ENCODE measurements at regions not wholly inside any gene's neighbourhood (a gene's known extent, or its start where the extent isn't known, plus 50 kb on each side); places are given as distances from the start of the nearest gene placed in this dataset.

- Histone ChIP-seq H3K9me3 (ENCODE audit: low read depth, low read length, poor library complexity, severe bottlenecking) (no peaks in the 10 kb centered on the region), H3K36me3 (ENCODE audit: insufficient read depth, low read length, poor library complexity, severe bottlenecking) (no peaks in the 10 kb centered on the region), H3K27me3 (replicated peaks; ENCODE audit: insufficient read depth, low read depth, low read length, poor library complexity) (no peaks in the 10 kb centered on the region), H3K4me3 (ENCODE audit: low read depth, low read length, poor library complexity, severe bottlenecking) (no peak overlapping the region), H3K27ac (ENCODE audit: low read depth, low read length, poor library complexity, severe bottlenecking) (no peak overlapping the region), H3K4me1 (ENCODE audit: insufficient read depth, low read length, poor library complexity, severe bottlenecking) (no peaks in the 10 kb centered on the region)
- peak; percentile 85 for DNase-seq (ENCODE audit: low spot score)
- ChIA-PET POLR2A (ENCODE audit: low non-redundant PET) (no interaction called here), CTCF (interaction anchor here (0.5 to 2.1 kb wide), 10 partner anchors 9 to 644 kb away, joined by 3 to 18 read pairs (median 8); partner anchors contain the start of gene GCLC)
- peak; percentile 95 for TF ChIP-seq CTCF (conservative IDR thresholded peaks at IDR 0.05; ENCODE audit: low read depth, low read length)
- no peak for TF ChIP-seq EZH2 (IDR thresholded peaks at IDR 0.05; ENCODE audit: borderline replicate concordance, low read depth, low read length, poor library complexity, severe bottlenecking)
- intact Hi-C loops (cut with micrococcal nuclease; ENCODE audit: unreplicated experiment): loop anchor here (1.0 to 5.0 kb wide), 3 partner anchors 231 to 554 kb away; no protein-coding TSS in a partner anchor
- BruUV-seq (replicated peaks): no TSS peak
Observed at GRCh38 chr6:53725791-53726575, 60.4 kb upstream of the KLHL31 start.

GRCh38 chr6:53724501-53724900, 58.9 kb upstream of the KLHL31 start:
- POLR2A ChIA-PET (ENCODE audit: low non-redundant PET): no interaction called here
- no peak overlapping the region for H3K27ac ChIP-seq (ENCODE audit: low read depth, low read length, poor library complexity, severe bottlenecking)
- no peaks in the 10 kb centered on the region for H3K27me3 ChIP-seq (replicated peaks; ENCODE audit: insufficient read depth, low read depth, low read length, poor library complexity)
- intact Hi-C loops (cut with micrococcal nuclease; ENCODE audit: unreplicated experiment): no loop called here
- no peaks in the 10 kb centered on the region for H3K9me3 ChIP-seq (ENCODE audit: low read depth, low read length, poor library complexity, severe bottlenecking)
- no peak overlapping the region for H3K4me3 ChIP-seq (ENCODE audit: low read depth, low read length, poor library complexity, severe bottlenecking)
- no TSS peak for BruUV-seq (replicated peaks)
- H3K4me1 ChIP-seq (ENCODE audit: insufficient read depth, low read length, poor library complexity, severe bottlenecking): no peaks in the 10 kb centered on the region
- H3K36me3 ChIP-seq (ENCODE audit: insufficient read depth, low read length, poor library complexity, severe bottlenecking): no peaks in the 10 kb centered on the region
- DNase-seq (ENCODE audit: low spot score): no peak
- CTCF ChIA-PET: interaction anchor here (2.1 kb wide), 1 partner anchor 231 kb away, joined by 18 read pairs; no protein-coding TSS in a partner anchor
- no peak for TF ChIP-seq CTCF (conservative IDR thresholded peaks at IDR 0.05; ENCODE audit: low read depth, low read length)
- TF ChIP-seq EZH2 (IDR thresholded peaks at IDR 0.05; ENCODE audit: borderline replicate concordance, low read depth, low read length, poor library complexity, severe bottlenecking): no peak

- TF ChIP-seq CTCF (conservative IDR thresholded peaks at IDR 0.05; ENCODE audit: low read depth, low read length) (no peak), EZH2 (IDR thresholded peaks at IDR 0.05; ENCODE audit: borderline replicate concordance, low read depth, low read length, poor library complexity, severe bottlenecking) (no peak)
- CTCF ChIA-PET: interaction anchor here (0.6 kb wide), 1 partner anchor 228 kb away, joined by 4 read pairs; no protein-coding TSS in a partner anchor
- no TSS peak for BruUV-seq (replicated peaks)
- H3K4me3 ChIP-seq (ENCODE audit: low read depth, low read length, poor library complexity, severe bottlenecking): no peak overlapping the region
- no peaks in the 10 kb centered on the region for H3K27me3 ChIP-seq (replicated peaks; ENCODE audit: insufficient read depth, low read depth, low read length, poor library complexity)
- H3K27ac ChIP-seq (ENCODE audit: low read depth, low read length, poor library complexity, severe bottlenecking): no peak overlapping the region
- no peaks in the 10 kb centered on the region for H3K4me1 ChIP-seq (ENCODE audit: insufficient read depth, low read length, poor library complexity, severe bottlenecking)
- intact Hi-C loops (cut with micrococcal nuclease; ENCODE audit: unreplicated experiment): no loop called here
- no peaks in the 10 kb centered on the region for H3K9me3 ChIP-seq (ENCODE audit: low read depth, low read length, poor library complexity, severe bottlenecking)
- POLR2A ChIA-PET (ENCODE audit: low non-redundant PET): no interaction called here
- no peak for DNase-seq (ENCODE audit: low spot score)
- no peaks in the 10 kb centered on the region for H3K36me3 ChIP-seq (ENCODE audit: insufficient read depth, low read length, poor library complexity, severe bottlenecking)
Observed at GRCh38 chr6:53723331-53723730, 57.8 kb upstream of the KLHL31 start.
